H1 (cell line): ENCODE measurements at regions not wholly inside any gene's neighbourhood (a gene's known extent, or its start where the extent isn't known, plus 50 kb on each side); places are given as distances from the start of the nearest gene placed in this dataset.

Experiments used
- CTCF ChIA-PET: fragments of 300-600 bp; sonication (Branson Sonifier 250); formaldehyde crosslinking; loops from one replicate; lab custom pipeline; 2021; ENCODE audit not compliant: partially characterized antibody; lab: Charles Lee
- POLR2A ChIA-PET: fragments of 300-600 bp; sonication (Branson Sonifier 250); formaldehyde crosslinking; loops from one replicate; lab custom pipeline; 2021; ENCODE audit warnings: inconsistent platforms; ENCODE audit not compliant: partially characterized antibody; lab: Charles Lee
- DNase-seq, 2 experiments: peaks; one replicate each; pipeline versions ENCODE4 v3.0.0 to v3.0.0-alpha.2; 2010 to 2022; ENCODE audit warnings: low spot score in 2 of 2, low read depth in 1 of 2, mixed read lengths in 1 of 2
- FAIRE-seq: peaks from 2 replicates; lab custom pipeline; 2011; peaks lifted over from hg19 to GRCh38; lab: Jason Lieb, UNC
- H2AFZ ChIP-seq: 2 replicates; pipeline ENCODE4 v1.8.1; 2012; ENCODE audit warnings: low read length, inconsistent platforms
- H2AK5ac ChIP-seq: 2 replicates; pipeline ENCODE4 v1.6.1; 2013; ENCODE audit warnings: low read depth, low read length
- H2BK120ac ChIP-seq: replicated peaks from 2 replicates; pipeline ENCODE3; 2013; ENCODE audit warnings: low read depth, low read length, inconsistent platforms
- H2BK12ac ChIP-seq: 2 replicates; pipeline ENCODE4 v1.6.1; 2013; ENCODE audit warnings: low read depth, low read length
- H2BK15ac ChIP-seq: 2 replicates; pipeline ENCODE4 v1.6.1; 2013; ENCODE audit warnings: low read length
- H2BK20ac ChIP-seq: 2 replicates; pipeline ENCODE4 v1.6.1; 2013; ENCODE audit warnings: low read length
- H2BK5ac ChIP-seq: 2 replicates; pipeline ENCODE4 v1.6.1; 2013; ENCODE audit warnings: low read depth, low read length
- H3K14ac ChIP-seq: 2 replicates; pipeline ENCODE4 v1.6.1; 2013; ENCODE audit warnings: inconsistent platforms; ENCODE audit not compliant: insufficient read length
- H3K18ac ChIP-seq: 2 replicates; pipeline ENCODE4 v1.6.1; 2013; ENCODE audit warnings: low read length; ENCODE audit errors: extremely low read depth
- H3K23ac ChIP-seq: 2 replicates; pipeline ENCODE4 v1.6.1; 2013; ENCODE audit warnings: inconsistent platforms; ENCODE audit not compliant: insufficient read length
- H3K23me2 ChIP-seq: 2 replicates; pipeline ENCODE4 v1.6.1; 2013; ENCODE audit warnings: low read depth, low read length
- H3K27ac ChIP-seq: 2 replicates; pipeline ENCODE4 v1.6.1; 2011; ENCODE audit warnings: low read depth, low read length, inconsistent platforms
- H3K27me3 ChIP-seq, 4 experiments: replicated peaks in 1 of 4; 1 replicate in 1 of 4; 2 replicates in 3 of 4; pipeline versions ENCODE4 v1.6.1 to v1.8.1; 2011 to 2013; ENCODE audit warnings: low read length in 3 of 4, mild to moderate bottlenecking in 3 of 4, inconsistent platforms in 2 of 4, mixed read lengths in 2 of 4, moderate library complexity in 1 of 4; ENCODE audit not compliant: control insufficient read depth in 3 of 4, insufficient read depth in 3 of 4; ENCODE audit errors: extremely low read depth in 1 of 4
- H3K36me3 ChIP-seq, 4 experiments: 2 replicates each; pipeline versions ENCODE4 v1.6.1 to v1.8.1; 2011 to 2013; ENCODE audit warnings: mild to moderate bottlenecking in 4 of 4, low read length in 3 of 4, moderate library complexity in 2 of 4, control low read depth in 1 of 4, inconsistent platforms in 1 of 4; ENCODE audit not compliant: insufficient read depth in 4 of 4, control insufficient read depth in 2 of 4
- H3K4ac ChIP-seq: replicated peaks from 2 replicates; pipeline ENCODE3; 2013; ENCODE audit warnings: low read length, low read depth, mixed read lengths, inconsistent platforms; ENCODE audit not compliant: insufficient read length
- H3K4me1 ChIP-seq, 4 experiments: replicated peaks in 1 of 4; 1 replicate in 1 of 4; 2 replicates in 3 of 4; pipeline versions ENCODE4 v1.6.1 to v1.8.1; 2011 to 2013; ENCODE audit warnings: low read length in 3 of 4, inconsistent platforms in 2 of 4, mixed read lengths in 1 of 4; ENCODE audit not compliant: insufficient read depth in 4 of 4, control insufficient read depth in 3 of 4
- H3K4me2 ChIP-seq, 2 experiments: 2 replicates each; pipeline versions ENCODE4 v1.6.1 to v1.8.1; 2011 to 2013; ENCODE audit warnings: low read depth in 2 of 2, low read length in 2 of 2, control low read depth in 1 of 2, inconsistent platforms in 1 of 2, mild to moderate bottlenecking in 1 of 2; ENCODE audit not compliant: insufficient read depth in 1 of 2
- H3K4me3 ChIP-seq, 4 experiments: fragments of 200-600, 300-600 bp in 1 of 4; sonication (generic), shearing (Covaris generic), sonication (Bioruptor Twin) in 1 of 4; 2 replicates each; pipeline versions ENCODE4 v1.5.1 to v1.8.1; 2011 to 2016; ENCODE audit warnings: low read length in 4 of 4, low read depth in 3 of 4, control low read depth in 2 of 4, inconsistent platforms in 2 of 4, mild to moderate bottlenecking in 2 of 4, mixed read lengths in 1 of 4, moderate library complexity in 1 of 4; ENCODE audit not compliant: insufficient read depth in 2 of 4; ENCODE audit errors: extremely low read depth in 1 of 4
- H3K56ac ChIP-seq: replicated peaks from 2 replicates; pipeline ENCODE3; 2013; ENCODE audit warnings: low read depth, mild to moderate bottlenecking, mixed read lengths, low read length, inconsistent platforms; ENCODE audit not compliant: insufficient read length
- H3K79me1 ChIP-seq: 2 replicates; pipeline ENCODE4 v1.6.1; 2013; ENCODE audit warnings: low read depth, low read length, control low read depth
- H3K79me2 ChIP-seq, 2 experiments: 2 replicates each; pipeline versions ENCODE4 v1.6.1 to v1.8.1; 2012 to 2013; ENCODE audit warnings: low read length in 2 of 2, mild to moderate bottlenecking in 2 of 2, inconsistent platforms in 1 of 2; ENCODE audit not compliant: insufficient read depth in 2 of 2, control insufficient read depth in 1 of 2
- H3K9ac ChIP-seq, 4 experiments: replicated peaks in 1 of 4; 1 replicate in 1 of 4; 2 replicates in 3 of 4; pipeline versions ENCODE4 v1.6.1 to v1.8.1; 2011 to 2013; ENCODE audit warnings: low read depth in 3 of 4, low read length in 3 of 4, control low read depth in 2 of 4, mild to moderate bottlenecking in 2 of 4, moderate library complexity in 2 of 4, inconsistent platforms in 1 of 4; ENCODE audit errors: extremely low read depth in 1 of 4
- H3K9me3 ChIP-seq, 2 experiments: 2 replicates each; pipeline versions ENCODE4 v1.6.1 to v1.8.1; 2012 to 2013; ENCODE audit warnings: mild to moderate bottlenecking in 2 of 2, moderate library complexity in 2 of 2, control low read depth in 1 of 2, inconsistent platforms in 1 of 2, low read depth in 1 of 2, low read length in 1 of 2, mixed read lengths in 1 of 2; ENCODE audit not compliant: insufficient read depth in 2 of 2
- H4K20me1 ChIP-seq, 2 experiments: replicated peaks in 1 of 2; 2 replicates each; pipeline versions ENCODE3 to v1.8.1; 2011 to 2013; ENCODE audit warnings: inconsistent platforms in 2 of 2, low read length in 2 of 2, mild to moderate bottlenecking in 1 of 2; ENCODE audit not compliant: insufficient read depth in 2 of 2, control insufficient read depth in 1 of 2
- H4K5ac ChIP-seq: 2 replicates; pipeline ENCODE4 v1.6.1; 2013; ENCODE audit warnings: low read length, low read depth, mixed read lengths, inconsistent platforms; ENCODE audit not compliant: insufficient read length
- H4K8ac ChIP-seq: 2 replicates; pipeline ENCODE4 v1.8.0; 2013; ENCODE audit warnings: mild to moderate bottlenecking, moderate library complexity, low read length, inconsistent platforms; ENCODE audit not compliant: insufficient read depth; ENCODE audit errors: extremely low read depth
- H4K91ac ChIP-seq: replicated peaks from 2 replicates; pipeline ENCODE3; 2013; ENCODE audit warnings: low read length, mixed read lengths, inconsistent platforms; ENCODE audit not compliant: insufficient read length
- BACH1 ChIP-seq: IDR thresholded peaks from 2 replicates; pipeline ENCODE4 v1.6.1; 2012; ENCODE audit warnings: low read length, improper control_type of control experiment
- BCL11A ChIP-seq, 2 experiments: IDR thresholded peaks; one replicate each; pipeline ENCODE4 v1.6.1; 2011; ENCODE audit warnings: low read depth in 2 of 2, low read length in 2 of 2, mild to moderate bottlenecking in 2 of 2
- CBX8 ChIP-seq: fragments of 300-800, 300-1000 bp; sonication (generic); IDR thresholded peaks from 2 replicates; pipeline ENCODE4 v1.7.1; 2016; ENCODE audit warnings: low read depth, low read length, borderline replicate concordance
- CHD2 ChIP-seq: IDR thresholded peaks from 2 replicates; pipeline ENCODE4 v1.6.1; 2012; ENCODE audit warnings: low read length, improper control_type of control experiment
- GABPA ChIP-seq: IDR thresholded peaks from 2 replicates; pipeline ENCODE4 v1.6.1; 2011; ENCODE audit warnings: mild to moderate bottlenecking, low read length, moderate library complexity, borderline replicate concordance; ENCODE audit not compliant: insufficient read depth
- GTF2F1 ChIP-seq: IDR thresholded peaks from 2 replicates; pipeline ENCODE4 v1.6.1; 2012; ENCODE audit warnings: low read depth, low read length, improper control_type of control experiment, borderline replicate concordance
- HDAC2 ChIP-seq, 2 experiments: fragments of 300-600 bp in 1 of 2; sonication (generic) in 1 of 2; IDR thresholded peaks; 2 replicates each; pipeline ENCODE4 v1.6.1; 2011 to 2012; ENCODE audit warnings: low read depth in 2 of 2, low read length in 2 of 2, mild to moderate bottlenecking in 2 of 2, moderate library complexity in 2 of 2, borderline replicate concordance in 1 of 2, inconsistent platforms in 1 of 2
- JUND ChIP-seq: IDR thresholded peaks from 2 replicates; pipeline ENCODE4 v1.6.1; 2011; ENCODE audit warnings: mild to moderate bottlenecking, improper control_type of control experiment, low read length
- MAFK ChIP-seq: IDR thresholded peaks from 2 replicates; pipeline ENCODE4 v1.6.1; 2012; ENCODE audit warnings: low read depth, mild to moderate bottlenecking, improper control_type of control experiment, low read length
- POU5F1 ChIP-seq: IDR thresholded peaks from 2 replicates; pipeline ENCODE4 v1.6.1; 2011; ENCODE audit warnings: low read depth, mild to moderate bottlenecking, low read length, moderate library complexity
- RAD21 ChIP-seq, 2 experiments: IDR thresholded peaks in 1 of 2; conservative IDR thresholded peaks in 1 of 2; 2 replicates each; pipeline ENCODE4 v1.6.1; 2011; ENCODE audit warnings: low read depth in 2 of 2, low read length in 2 of 2, improper control_type of control experiment in 1 of 2, inconsistent platforms in 1 of 2, mild to moderate bottlenecking in 1 of 2, moderate library complexity in 1 of 2
- RNF2 ChIP-seq: fragments of 200-900, 300-1000 bp; sonication (generic); IDR thresholded peaks from 2 replicates; pipeline ENCODE4 v1.7.1; 2016; ENCODE audit warnings: borderline replicate concordance, low read depth, mild to moderate bottlenecking, antibody characterized with exemption, low read length; ENCODE audit not compliant: poor library complexity, severe bottlenecking; ENCODE audit errors: missing control alignments
- TBP ChIP-seq: IDR thresholded peaks from 2 replicates; pipeline ENCODE4 v1.6.1; 2011; ENCODE audit warnings: low read depth, low read length, improper control_type of control experiment
- WGBS, 2 experiments: shearing (Covaris generic) in 1 of 2; methylation state at CpG; one replicate each; pipeline versions ENCODE4 v1.1.6 to v1.1.7; 2013 to 2015; ENCODE audit warnings: low lambda C conversion rate in 2 of 2, mixed read lengths in 2 of 2, inconsistent platforms in 1 of 2, low coverage in 1 of 2, missing lambda C conversion rate in 1 of 2; ENCODE audit not compliant: insufficient replicate concordance in 2 of 2, insufficient coverage in 1 of 2, insufficient read length in 1 of 2; ENCODE audit errors: extremely low coverage in 1 of 2, missing lambda C conversion rate in 1 of 2; 5-methylcytosine and 5-hydroxymethylcytosine counted together
- TF ChIP-seq, protein P1 (sequence below): IDR thresholded peaks from 2 replicates; pipeline ENCODE4 v1.6.1; 2011; ENCODE audit warnings: low read depth, mild to moderate bottlenecking, low read length; ENCODE audit not compliant: insufficient read depth

DNA sequence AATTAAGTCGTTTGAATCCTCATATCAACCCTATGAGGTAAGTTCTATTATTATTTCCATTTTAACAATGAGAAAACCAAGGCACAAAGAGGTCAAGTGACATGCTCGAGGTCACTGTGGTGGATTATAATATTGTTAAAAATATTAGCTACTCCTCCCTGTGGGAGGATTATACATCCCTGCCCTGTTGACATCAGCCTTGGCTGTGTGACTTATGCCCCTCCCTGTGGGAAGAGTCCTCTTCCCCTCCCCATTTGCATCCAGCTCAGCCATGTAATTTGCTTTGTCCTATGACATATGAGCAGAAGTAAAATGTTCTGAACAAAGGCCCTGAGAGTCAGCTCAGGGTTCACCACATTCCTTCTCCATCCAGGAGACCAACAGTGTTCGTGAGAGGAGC is 152.7 kb upstream of the ZIC3 start:
- FAIRE-seq, result no peak
- POLR2A ChIA-PET, result no interaction called here
- TF ChIP-seq POU5F1, result no peak
- no peak for TF ChIP-seq CHD2
- no peak for TF ChIP-seq MAFK
- no peak for TF ChIP-seq TBP
- no peak for TF ChIP-seq BACH1
- TF ChIP-seq GABPA, result no peak
- TF ChIP-seq RNF2, result no peak
- no peak for TF ChIP-seq HDAC2 (IDR thresholded peaks at IDR 0.05; ENCODE audit: borderline replicate concordance in 1 of 2, low read depth in 2 of 2, low read length in 2 of 2)
- TF ChIP-seq, protein P1, sequence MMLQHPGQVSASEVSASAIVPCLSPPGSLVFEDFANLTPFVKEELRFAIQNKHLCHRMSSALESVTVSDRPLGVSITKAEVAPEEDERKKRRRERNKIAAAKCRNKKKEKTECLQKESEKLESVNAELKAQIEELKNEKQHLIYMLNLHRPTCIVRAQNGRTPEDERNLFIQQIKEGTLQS, result no peak
- TF ChIP-seq RAD21 (IDR thresholded peaks at IDR 0.05 in 1 of 2, conservative IDR thresholded peaks at IDR 0.05 in 1 of 2; ENCODE audit: low read depth in 2 of 2, low read length in 2 of 2), result no peak
- TF ChIP-seq JUND, result no peak
- TF ChIP-seq BCL11A (IDR thresholded peaks at IDR 0.05; ENCODE audit: low read depth in 2 of 2, low read length in 2 of 2), result no peak
- TF ChIP-seq GTF2F1, result no peak
- no peak for TF ChIP-seq CBX8

More for the DNA sequence above, 152.7 kb upstream of the ZIC3 start:
- H2BK12ac ChIP-seq, result no peak overlapping the region
- H3K36me3 ChIP-seq, result no peaks in the 10 kb centered on the region
- CTCF ChIA-PET, result interaction anchor here (0.7 to 1.2 kb wide), 2 partner anchors 50 to 555 kb away, joined by 3 to 4 read pairs; no protein-coding TSS in a partner anchor
- H3K18ac ChIP-seq, result no peak overlapping the region
- no peak overlapping the region for H2BK120ac ChIP-seq
- no peak overlapping the region for H2BK20ac ChIP-seq
- H3K4me2 ChIP-seq, result no peak overlapping the region
- no peak overlapping the region for H3K56ac ChIP-seq
- H3K23ac ChIP-seq, result no peak overlapping the region
- H2BK15ac ChIP-seq, result no peak overlapping the region
- no peak overlapping the region for H4K5ac ChIP-seq
- H3K9ac ChIP-seq, result no peak overlapping the region
- H3K4ac ChIP-seq, result no peak overlapping the region
- H3K79me1 ChIP-seq, result no peaks in the 10 kb centered on the region
- no peak overlapping the region for H2AFZ ChIP-seq
- no peak overlapping the region for H4K8ac ChIP-seq
- no peaks in the 10 kb centered on the region for H3K4me1 ChIP-seq
- no peak overlapping the region for H3K27ac ChIP-seq
- no peak overlapping the region for H3K4me3 ChIP-seq
- H3K9me3 ChIP-seq, result no peaks in the 10 kb centered on the region
- H3K27me3 ChIP-seq, result no peaks in the 10 kb centered on the region
- no peaks in the 10 kb centered on the region for H3K79me2 ChIP-seq
- no peak overlapping the region for H3K14ac ChIP-seq
- no peak overlapping the region for H4K91ac ChIP-seq
- H2AK5ac ChIP-seq, result no peak overlapping the region
- no peaks in the 10 kb centered on the region for H4K20me1 ChIP-seq
- no peak for DNase-seq
- no peaks in the 10 kb centered on the region for H3K23me2 ChIP-seq
- no peak overlapping the region for H2BK5ac ChIP-seq
- WGBS, 2 experiments, result 84% methylated on average over 3 of the region's 3 CpGs; no CpG with 5 or more reads in 1 of the 2 experiments
